ENCODE measurements at regions not wholly inside any gene's neighbourhood (a gene's known extent, or its start where the extent isn't known, plus 50 kb on each side); places are given as distances from the start of the nearest gene placed in this dataset.
A peak's percentile ranks its signal among the peaks of the same experiment; 100 is the strongest.

DNA sequence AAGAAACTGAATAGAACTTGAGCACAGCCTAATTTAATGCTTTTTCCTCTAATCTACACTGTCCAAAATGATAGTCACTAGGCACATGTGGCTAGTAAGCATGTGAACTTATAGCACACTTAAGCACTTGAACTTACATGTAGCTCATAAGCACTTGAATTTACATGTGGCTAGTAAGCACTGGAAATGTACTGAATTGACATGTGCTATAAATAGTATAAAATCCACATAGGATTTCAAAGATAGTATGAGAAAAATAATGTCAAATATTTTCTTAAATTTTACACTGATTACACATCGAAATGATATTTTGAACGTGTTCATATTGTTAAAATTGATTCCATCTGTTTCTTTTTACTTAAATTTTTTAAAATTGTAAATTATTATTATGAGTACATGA lies 167.3 kb downstream of the CARTPT start:
- Histone ChIP-seq H3K9ac (ENCODE audit: control insufficient read depth, extremely low read depth, insufficient read depth, low read length) (no peak overlapping the region), H3K4me1 (ENCODE audit: control insufficient read depth, extremely low read depth, insufficient read depth, low read length) (no peaks in the 10 kb centered on the region), H3K79me2 (ENCODE audit: control insufficient read depth, insufficient read depth, low read length) (no peaks in the 10 kb centered on the region), H3K9me1 (ENCODE audit: control insufficient read depth, extremely low read depth, insufficient read depth, low read length) (no peaks in the 10 kb centered on the region), H3K27ac (ENCODE audit: control insufficient read depth, insufficient read depth, low read length) (no peak overlapping the region), H3K9me3 (ENCODE audit: control insufficient read depth, low read depth, low read length) (no peaks in the 10 kb centered on the region), H2AFZ (ENCODE audit: control insufficient read depth, low read length) (no peak overlapping the region), H3K4me3 (ENCODE audit: control insufficient read depth in 2 of 3, extremely low read depth in 1 of 3, insufficient read depth in 2 of 3, low read depth in 1 of 3, low read length in 3 of 3) (no peak overlapping the region), H4K20me1 (ENCODE audit: control insufficient read depth, extremely low read depth, insufficient read depth, low read length) (no peaks in the 10 kb centered on the region), H3K27me3 (ENCODE audit: control insufficient read depth, extremely low read depth, insufficient read depth, low read length) (no peaks in the 10 kb centered on the region), H3K4me2 (ENCODE audit: control insufficient read depth, extremely low read depth, insufficient read depth, low read depth, low read length) (no peak overlapping the region), H3K36me3 (ENCODE audit: control insufficient read depth in 2 of 2, extremely low read depth in 1 of 2, insufficient read depth in 2 of 2, low read length in 2 of 2) (no peaks in the 10 kb centered on the region)
- dilution Hi-C loops (cut with MboI; ENCODE audit: extremely low pct_ligation_motif_present, low sequenced_read_pairs) = no loop called here
- FAIRE-seq (no peak), DNase-seq (ENCODE audit: low read depth, low spot score) (no peak)
- no peak for TF ChIP-seq EZH2 (IDR thresholded peaks at IDR 0.05; ENCODE audit: low read length)
- TF ChIP-seq, protein P1, sequence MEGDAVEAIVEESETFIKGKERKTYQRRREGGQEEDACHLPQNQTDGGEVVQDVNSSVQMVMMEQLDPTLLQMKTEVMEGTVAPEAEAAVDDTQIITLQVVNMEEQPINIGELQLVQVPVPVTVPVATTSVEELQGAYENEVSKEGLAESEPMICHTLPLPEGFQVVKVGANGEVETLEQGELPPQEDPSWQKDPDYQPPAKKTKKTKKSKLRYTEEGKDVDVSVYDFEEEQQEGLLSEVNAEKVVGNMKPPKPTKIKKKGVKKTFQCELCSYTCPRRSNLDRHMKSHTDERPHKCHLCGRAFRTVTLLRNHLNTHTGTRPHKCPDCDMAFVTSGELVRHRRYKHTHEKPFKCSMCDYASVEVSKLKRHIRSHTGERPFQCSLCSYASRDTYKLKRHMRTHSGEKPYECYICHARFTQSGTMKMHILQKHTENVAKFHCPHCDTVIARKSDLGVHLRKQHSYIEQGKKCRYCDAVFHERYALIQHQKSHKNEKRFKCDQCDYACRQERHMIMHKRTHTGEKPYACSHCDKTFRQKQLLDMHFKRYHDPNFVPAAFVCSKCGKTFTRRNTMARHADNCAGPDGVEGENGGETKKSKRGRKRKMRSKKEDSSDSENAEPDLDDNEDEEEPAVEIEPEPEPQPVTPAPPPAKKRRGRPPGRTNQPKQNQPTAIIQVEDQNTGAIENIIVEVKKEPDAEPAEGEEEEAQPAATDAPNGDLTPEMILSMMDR (optimal IDR thresholded peaks at IDR 0.05 in 1 of 3, IDR thresholded peaks at IDR 0.05 in 1 of 3, conservative IDR thresholded peaks at IDR 0.05 in 1 of 3; ENCODE audit: extremely low read depth in 1 of 3, insufficient read depth in 2 of 3, low read length in 3 of 3) = no peak

DNA sequence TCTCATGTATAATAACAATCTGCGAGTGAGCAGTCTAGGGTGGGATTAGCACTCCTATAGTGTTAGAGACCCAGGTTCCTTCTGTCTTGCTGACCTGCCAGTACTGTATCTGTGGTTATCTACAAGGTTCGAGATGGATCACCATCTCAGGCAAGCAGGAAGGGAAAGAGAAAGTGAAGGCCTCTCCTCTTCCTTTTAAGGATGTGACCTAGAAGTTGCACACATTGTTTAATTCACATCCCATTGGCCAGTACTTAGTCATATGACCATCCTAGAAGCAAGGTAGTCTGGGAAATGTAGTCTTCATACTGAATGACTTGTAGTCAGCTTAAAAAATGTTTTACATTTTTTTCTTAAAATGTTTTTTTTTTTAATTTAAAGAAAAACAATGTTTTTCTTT lies 168.6 kb downstream of the CARTPT start:
- no peaks in the 10 kb centered on the region for H3K9me1 ChIP-seq (ENCODE audit: control insufficient read depth, extremely low read depth, insufficient read depth, low read length)
- H4K20me1 ChIP-seq (ENCODE audit: control insufficient read depth, extremely low read depth, insufficient read depth, low read length) = no peaks in the 10 kb centered on the region
- FAIRE-seq (peak; percentile 88), DNase-seq (ENCODE audit: low read depth, low spot score) (no peak)
- dilution Hi-C loops (cut with MboI; ENCODE audit: extremely low pct_ligation_motif_present, low sequenced_read_pairs) = no loop called here
- H3K4me3 ChIP-seq (ENCODE audit: control insufficient read depth in 2 of 3, extremely low read depth in 1 of 3, insufficient read depth in 2 of 3, low read depth in 1 of 3, low read length in 3 of 3) = peak overlapping the region in 2 of 3 experiments; percentile 8 to 15
- H3K9me3 ChIP-seq (ENCODE audit: control insufficient read depth, low read depth, low read length) = no peaks in the 10 kb centered on the region
- no peaks in the 10 kb centered on the region for H3K27me3 ChIP-seq (ENCODE audit: control insufficient read depth, extremely low read depth, insufficient read depth, low read length)
- H3K4me2 ChIP-seq (ENCODE audit: control insufficient read depth, extremely low read depth, insufficient read depth, low read depth, low read length) = peak overlapping the region; percentile 86
- TF ChIP-seq EZH2 (IDR thresholded peaks at IDR 0.05; ENCODE audit: low read length) = no peak
- TF ChIP-seq, protein P1 (optimal IDR thresholded peaks at IDR 0.05 in 1 of 3, IDR thresholded peaks at IDR 0.05 in 1 of 3, conservative IDR thresholded peaks at IDR 0.05 in 1 of 3; ENCODE audit: extremely low read depth in 1 of 3, insufficient read depth in 2 of 3, low read length in 3 of 3) = no peak
- H2AFZ ChIP-seq (ENCODE audit: control insufficient read depth, low read length) = peak overlapping the region; percentile 90
- peaks cover 5% of the 10 kb centered on the region for H3K4me1 ChIP-seq (ENCODE audit: control insufficient read depth, extremely low read depth, insufficient read depth, low read length)
- H3K36me3 ChIP-seq (ENCODE audit: control insufficient read depth in 2 of 2, extremely low read depth in 1 of 2, insufficient read depth in 2 of 2, low read length in 2 of 2) = no peaks in the 10 kb centered on the region
- H3K79me2 ChIP-seq (ENCODE audit: control insufficient read depth, insufficient read depth, low read length) = no peaks in the 10 kb centered on the region
- H3K9ac ChIP-seq (ENCODE audit: control insufficient read depth, extremely low read depth, insufficient read depth, low read length) = no peak overlapping the region
- H3K27ac ChIP-seq (ENCODE audit: control insufficient read depth, insufficient read depth, low read length) = no peak overlapping the region
